B cell (primary cell): ENCODE measurements at regions not wholly inside any gene's neighbourhood (a gene's known extent, or its start where the extent isn't known, plus 50 kb on each side); places are given as distances from the start of the nearest gene placed in this dataset.

Experiments used
- ATAC-seq: fragments of 200-7000 bp; cut with Tn5 transposase; one replicate; pipeline ENCODE4 v1.10.0; 2021; ENCODE audit warnings: low read depth, mild to moderate bottlenecking, moderate number of reproducible peaks, moderate library complexity
- CTCF ChIA-PET: fragments of 350-600 bp; sonication (Branson Sonifier 250); formaldehyde crosslinking; loops from one replicate; lab custom pipeline; 2021; ENCODE audit warnings: antibody characterized with exemption, inconsistent platforms; lab: Charles Lee
- POLR2A ChIA-PET: fragments of 350-600 bp; sonication (Branson Sonifier 250); formaldehyde crosslinking; loops from one replicate; lab custom pipeline; 2021; ENCODE audit warnings: antibody characterized with exemption; lab: Charles Lee
- DNase-seq: peaks from one replicate; pipeline ENCODE4 v3.0.0; 2013
- H2AFZ ChIP-seq: 2 replicates; pipeline ENCODE4 v1.6.1; 2012; ENCODE audit warnings: mild to moderate bottlenecking, low read depth, low read length; ENCODE audit not compliant: insufficient read depth, poor library complexity, severe bottlenecking
- H3K27ac ChIP-seq, 2 donors: 1 replicate in 1 of 2; 2 replicates in 1 of 2; pipeline ENCODE4 v1.5.1; 2012 to 2013; ENCODE audit warnings: low read length in 2 of 2, mild to moderate bottlenecking in 2 of 2, moderate library complexity in 1 of 2
- H3K27me3 ChIP-seq, 4 experiments: fragments of 200-600 bp in 1 of 4; sonication (generic) in 1 of 4; replicated peaks in 1 of 4; 1 replicate in 2 of 4; 2 replicates in 2 of 4; pipeline versions ENCODE4 v1.6.1 to v1.7.0; 2013 to 2016; ENCODE audit warnings: low read length in 3 of 4, mild to moderate bottlenecking in 2 of 4, mixed read lengths in 1 of 4, moderate library complexity in 1 of 4; ENCODE audit not compliant: insufficient read depth in 4 of 4, control insufficient read depth in 3 of 4; ENCODE audit errors: control extremely low read depth in 1 of 4
- H3K36me3 ChIP-seq, 2 experiments: replicated peaks in 1 of 2; 1 replicate in 1 of 2; 2 replicates in 1 of 2; pipeline versions ENCODE4 v1.6.1 to v1.7.1; 2013; ENCODE audit warnings: low read length in 1 of 2; ENCODE audit not compliant: insufficient read depth in 2 of 2, control insufficient read depth in 1 of 2; ENCODE audit errors: control extremely low read depth in 1 of 2, extremely low read depth in 1 of 2
- H3K4me1 ChIP-seq, 2 donors: fragments of 200-600 bp in 1 of 2; sonication (generic) in 1 of 2; 1 replicate in 1 of 2; 2 replicates in 1 of 2; pipeline versions ENCODE4 v1.5.1 to v1.6.1; 2013 to 2017; ENCODE audit warnings: low read length in 2 of 2; ENCODE audit not compliant: control insufficient read depth in 2 of 2, insufficient read depth in 2 of 2
- H3K4me2 ChIP-seq: replicated peaks from 2 replicates; pipeline ENCODE3; 2012; ENCODE audit warnings: mild to moderate bottlenecking, low read depth, low read length; ENCODE audit not compliant: poor library complexity, severe bottlenecking
- H3K4me3 ChIP-seq, 5 experiments: fragments of 200-600 bp in 1 of 5; sonication (generic) in 1 of 5; 1 replicate in 3 of 5; 2 replicates in 2 of 5; pipeline versions ENCODE4 v1.5.1 to v1.7.0; 2011 to 2016; ENCODE audit warnings: low read length in 4 of 5, mild to moderate bottlenecking in 4 of 5, low read depth in 2 of 5, control low read depth in 1 of 5, moderate library complexity in 1 of 5; ENCODE audit not compliant: insufficient read depth in 1 of 5; ENCODE audit errors: control extremely low read depth in 1 of 5, extremely low read depth in 1 of 5
- H3K79me2 ChIP-seq: fragments of 200-600 bp; sonication (generic); one replicate; pipeline ENCODE4 v1.6.0; 2016; ENCODE audit warnings: low read length; ENCODE audit not compliant: control insufficient read depth, insufficient read depth
- H3K9ac ChIP-seq: fragments of 200-600 bp; sonication (generic); 2 replicates; pipeline ENCODE4 v1.6.1; 2017; ENCODE audit warnings: mild to moderate bottlenecking, low read length, moderate library complexity
- H3K9me3 ChIP-seq, 3 donors: one replicate each; pipeline versions ENCODE4 v1.6.1 to v1.7.1; 2013; ENCODE audit warnings: low read length in 2 of 3; ENCODE audit not compliant: control insufficient read depth in 2 of 3, insufficient read depth in 1 of 3; ENCODE audit errors: control extremely low read depth in 1 of 3
- H4K20me1 ChIP-seq: 2 replicates; pipeline ENCODE4 v1.6.0; 2012; ENCODE audit warnings: mild to moderate bottlenecking, low read length; ENCODE audit not compliant: insufficient read depth, control insufficient read depth, poor library complexity, severe bottlenecking
- H3K27ac Mint-ChIP-seq: one replicate; pipeline ENCODE4 v1.8.0; 2021; ENCODE audit warnings: mixed read lengths
- H3K27me3 Mint-ChIP-seq: one replicate; pipeline ENCODE4 v1.8.0; 2021; ENCODE audit warnings: mixed read lengths
- H3K4me1 Mint-ChIP-seq: one replicate; pipeline ENCODE4 v1.8.0; 2021; ENCODE audit warnings: mixed read lengths
- H3K4me3 Mint-ChIP-seq: one replicate; pipeline ENCODE4 v1.8.0; 2021; ENCODE audit warnings: mixed read lengths
- H3K9me3 Mint-ChIP-seq: one replicate; pipeline ENCODE4 v1.8.0; 2022; ENCODE audit warnings: mixed read lengths; ENCODE audit not compliant: insufficient read depth
- EZH2 ChIP-seq: IDR thresholded peaks from 2 replicates; pipeline ENCODE4 v1.6.1; 2012; ENCODE audit warnings: borderline replicate concordance, low read depth, mild to moderate bottlenecking, moderate library complexity, low read length; ENCODE audit not compliant: insufficient read depth, poor library complexity, severe bottlenecking
- WGBS: methylation state at CpG from one replicate; pipeline ENCODE4 v1.1.5; 2013; ENCODE audit warnings: missing lambda C conversion rate; ENCODE audit not compliant: insufficient coverage; 5-methylcytosine and 5-hydroxymethylcytosine counted together
- intact Hi-C: fragments of 100-400 bp; cut with micrococcal nuclease; formaldehyde crosslinking; loops from one replicate; pipeline ENCODE4 v1.10.0; 2022
- TF ChIP-seq, protein P1 (sequence below): fragments of 200-600 bp; IDR thresholded peaks from one replicate; pipeline ENCODE4 v1.8.0; 2022; ENCODE audit warnings: antibody characterized with exemption, mild to moderate bottlenecking

- Mint-ChIP-seq H3K27me3 (no peaks in the 10 kb centered on the region), H3K4me3 (no peak overlapping the region), H3K27ac (no peak overlapping the region), H3K4me1 (no peaks in the 10 kb centered on the region), H3K9me3 (no peaks in the 10 kb centered on the region)
- Histone ChIP-seq H3K9ac (no peak overlapping the region), H4K20me1 (no peaks in the 10 kb centered on the region), H3K4me2 (no peak overlapping the region), H2AFZ (no peak overlapping the region), H3K4me3 (no peak overlapping the region), H3K4me1 (no peaks in the 10 kb centered on the region), H3K27ac (no peak overlapping the region), H3K27me3 (no peaks in the 10 kb centered on the region), H3K36me3 (no peaks in the 10 kb centered on the region), H3K79me2 (no peaks in the 10 kb centered on the region), H3K9me3 (peaks cover 0 to 17% (median 0%) of the 10 kb centered on the region in 3 donors)
- no peak for DNase-seq
- TF ChIP-seq, protein P1, sequence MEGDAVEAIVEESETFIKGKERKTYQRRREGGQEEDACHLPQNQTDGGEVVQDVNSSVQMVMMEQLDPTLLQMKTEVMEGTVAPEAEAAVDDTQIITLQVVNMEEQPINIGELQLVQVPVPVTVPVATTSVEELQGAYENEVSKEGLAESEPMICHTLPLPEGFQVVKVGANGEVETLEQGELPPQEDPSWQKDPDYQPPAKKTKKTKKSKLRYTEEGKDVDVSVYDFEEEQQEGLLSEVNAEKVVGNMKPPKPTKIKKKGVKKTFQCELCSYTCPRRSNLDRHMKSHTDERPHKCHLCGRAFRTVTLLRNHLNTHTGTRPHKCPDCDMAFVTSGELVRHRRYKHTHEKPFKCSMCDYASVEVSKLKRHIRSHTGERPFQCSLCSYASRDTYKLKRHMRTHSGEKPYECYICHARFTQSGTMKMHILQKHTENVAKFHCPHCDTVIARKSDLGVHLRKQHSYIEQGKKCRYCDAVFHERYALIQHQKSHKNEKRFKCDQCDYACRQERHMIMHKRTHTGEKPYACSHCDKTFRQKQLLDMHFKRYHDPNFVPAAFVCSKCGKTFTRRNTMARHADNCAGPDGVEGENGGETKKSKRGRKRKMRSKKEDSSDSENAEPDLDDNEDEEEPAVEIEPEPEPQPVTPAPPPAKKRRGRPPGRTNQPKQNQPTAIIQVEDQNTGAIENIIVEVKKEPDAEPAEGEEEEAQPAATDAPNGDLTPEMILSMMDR = no peak
- no peak for TF ChIP-seq EZH2
- ChIA-PET POLR2A (no interaction called here), CTCF (no interaction called here)
- ATAC-seq = no peak
- intact Hi-C loops = no loop called here
- 85% methylated on average over 12 of the region's 12 CpGs for WGBS
Measured at GRCh38 chr18:78688249-78688648, 291.4 kb upstream of the SALL3 start.

DNA sequence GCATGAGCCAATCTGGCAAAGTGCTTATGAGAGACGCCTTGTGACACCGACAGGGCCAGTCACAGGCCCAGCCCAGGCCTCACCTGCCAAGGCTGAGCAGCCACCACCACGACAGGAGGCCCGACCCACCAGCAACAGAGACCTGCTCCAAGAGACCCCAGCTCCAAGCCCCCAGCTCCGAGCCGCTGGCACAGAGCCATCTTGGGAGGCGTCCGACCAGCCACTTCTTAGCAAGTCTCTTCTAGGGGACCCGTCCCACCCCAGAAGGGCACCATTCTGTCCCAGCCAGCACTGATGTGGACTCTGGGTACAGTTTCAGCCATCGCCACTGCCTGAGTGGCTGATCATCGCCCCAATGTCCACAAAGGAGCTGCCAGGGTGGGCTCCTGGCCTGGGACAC, 290.7 kb upstream of the SALL3 start:
- Histone ChIP-seq H3K4me3 (no peak overlapping the region), H3K4me2 (no peak overlapping the region), H3K9me3 (peaks cover 0 to 15% (median 0%) of the 10 kb centered on the region in 3 donors), H3K27me3 (no peaks in the 10 kb centered on the region), H3K36me3 (no peaks in the 10 kb centered on the region), H2AFZ (no peak overlapping the region), H3K4me1 (no peaks in the 10 kb centered on the region), H3K27ac (no peak overlapping the region), H4K20me1 (no peaks in the 10 kb centered on the region), H3K79me2 (no peaks in the 10 kb centered on the region), H3K9ac (no peak overlapping the region)
- POLR2A ChIA-PET = no interaction called here
- CTCF ChIA-PET = no interaction called here
- DNase-seq (no peak), ATAC-seq (no peak)
- no peaks in the 10 kb centered on the region for H3K9me3 Mint-ChIP-seq
- H3K4me1 Mint-ChIP-seq = no peaks in the 10 kb centered on the region
- intact Hi-C loops = no loop called here
- whole genome bisulfite sequencing = 97% methylated on average over 11 of the region's 11 CpGs
- no peaks in the 10 kb centered on the region for H3K27me3 Mint-ChIP-seq
- no peak overlapping the region for H3K4me3 Mint-ChIP-seq
- H3K27ac Mint-ChIP-seq = no peak overlapping the region
- no peak for TF ChIP-seq EZH2
- TF ChIP-seq, protein P1 = no peak
